ENCODE measurements at regions not wholly inside any gene's neighbourhood (a gene's known extent, or its start where the extent isn't known, plus 50 kb on each side); places are given as distances from the start of the nearest gene placed in this dataset.

DNA sequence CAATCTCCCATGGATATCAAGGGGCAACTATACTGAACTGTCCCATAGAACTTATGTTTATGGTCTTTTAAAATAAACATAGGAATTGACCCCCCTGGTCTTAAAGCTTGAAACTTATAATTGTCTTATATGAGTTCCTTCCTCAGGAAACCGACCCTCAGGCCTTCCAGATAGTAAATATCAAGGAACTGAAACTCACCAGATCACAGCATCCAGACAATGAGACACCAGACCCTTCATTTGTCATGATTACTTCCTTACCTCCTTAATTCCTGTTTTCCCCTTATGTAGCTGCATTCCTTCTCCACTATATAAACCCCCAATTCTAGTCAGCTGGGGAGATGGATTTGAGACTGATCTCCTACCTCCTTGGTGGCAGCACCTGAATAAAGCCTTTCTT lies 94.8 kb upstream of the GRPR start:
- TF ChIP-seq, protein P1, sequence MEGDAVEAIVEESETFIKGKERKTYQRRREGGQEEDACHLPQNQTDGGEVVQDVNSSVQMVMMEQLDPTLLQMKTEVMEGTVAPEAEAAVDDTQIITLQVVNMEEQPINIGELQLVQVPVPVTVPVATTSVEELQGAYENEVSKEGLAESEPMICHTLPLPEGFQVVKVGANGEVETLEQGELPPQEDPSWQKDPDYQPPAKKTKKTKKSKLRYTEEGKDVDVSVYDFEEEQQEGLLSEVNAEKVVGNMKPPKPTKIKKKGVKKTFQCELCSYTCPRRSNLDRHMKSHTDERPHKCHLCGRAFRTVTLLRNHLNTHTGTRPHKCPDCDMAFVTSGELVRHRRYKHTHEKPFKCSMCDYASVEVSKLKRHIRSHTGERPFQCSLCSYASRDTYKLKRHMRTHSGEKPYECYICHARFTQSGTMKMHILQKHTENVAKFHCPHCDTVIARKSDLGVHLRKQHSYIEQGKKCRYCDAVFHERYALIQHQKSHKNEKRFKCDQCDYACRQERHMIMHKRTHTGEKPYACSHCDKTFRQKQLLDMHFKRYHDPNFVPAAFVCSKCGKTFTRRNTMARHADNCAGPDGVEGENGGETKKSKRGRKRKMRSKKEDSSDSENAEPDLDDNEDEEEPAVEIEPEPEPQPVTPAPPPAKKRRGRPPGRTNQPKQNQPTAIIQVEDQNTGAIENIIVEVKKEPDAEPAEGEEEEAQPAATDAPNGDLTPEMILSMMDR (IDR thresholded peaks at IDR 0.05), result no peak
- TF ChIP-seq POLR2AphosphoS5 (IDR thresholded peaks at IDR 0.05; ENCODE audit: low read depth, low read length), result no peak
- no peak for TF ChIP-seq TCF7L2 (IDR thresholded peaks at IDR 0.05; ENCODE audit: low read depth, low read length)
- TF ChIP-seq, protein P2, sequence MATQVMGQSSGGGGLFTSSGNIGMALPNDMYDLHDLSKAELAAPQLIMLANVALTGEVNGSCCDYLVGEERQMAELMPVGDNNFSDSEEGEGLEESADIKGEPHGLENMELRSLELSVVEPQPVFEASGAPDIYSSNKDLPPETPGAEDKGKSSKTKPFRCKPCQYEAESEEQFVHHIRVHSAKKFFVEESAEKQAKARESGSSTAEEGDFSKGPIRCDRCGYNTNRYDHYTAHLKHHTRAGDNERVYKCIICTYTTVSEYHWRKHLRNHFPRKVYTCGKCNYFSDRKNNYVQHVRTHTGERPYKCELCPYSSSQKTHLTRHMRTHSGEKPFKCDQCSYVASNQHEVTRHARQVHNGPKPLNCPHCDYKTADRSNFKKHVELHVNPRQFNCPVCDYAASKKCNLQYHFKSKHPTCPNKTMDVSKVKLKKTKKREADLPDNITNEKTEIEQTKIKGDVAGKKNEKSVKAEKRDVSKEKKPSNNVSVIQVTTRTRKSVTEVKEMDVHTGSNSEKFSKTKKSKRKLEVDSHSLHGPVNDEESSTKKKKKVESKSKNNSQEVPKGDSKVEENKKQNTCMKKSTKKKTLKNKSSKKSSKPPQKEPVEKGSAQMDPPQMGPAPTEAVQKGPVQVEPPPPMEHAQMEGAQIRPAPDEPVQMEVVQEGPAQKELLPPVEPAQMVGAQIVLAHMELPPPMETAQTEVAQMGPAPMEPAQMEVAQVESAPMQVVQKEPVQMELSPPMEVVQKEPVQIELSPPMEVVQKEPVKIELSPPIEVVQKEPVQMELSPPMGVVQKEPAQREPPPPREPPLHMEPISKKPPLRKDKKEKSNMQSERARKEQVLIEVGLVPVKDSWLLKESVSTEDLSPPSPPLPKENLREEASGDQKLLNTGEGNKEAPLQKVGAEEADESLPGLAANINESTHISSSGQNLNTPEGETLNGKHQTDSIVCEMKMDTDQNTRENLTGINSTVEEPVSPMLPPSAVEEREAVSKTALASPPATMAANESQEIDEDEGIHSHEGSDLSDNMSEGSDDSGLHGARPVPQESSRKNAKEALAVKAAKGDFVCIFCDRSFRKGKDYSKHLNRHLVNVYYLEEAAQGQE (IDR thresholded peaks at IDR 0.05; ENCODE audit: insufficient read depth in 1 of 2, low read depth in 2 of 2, low read length in 1 of 2), result no peak
- no peak for TF ChIP-seq SIN3A (IDR thresholded peaks at IDR 0.05; ENCODE audit: borderline replicate concordance, insufficient read depth, low read depth, low read length)

Measured in Panc1 (cell line).